T47D (cell line): ENCODE measurements at regions not wholly inside any gene's neighbourhood (a gene's known extent, or its start where the extent isn't known, plus 50 kb on each side); places are given as distances from the start of the nearest gene placed in this dataset.

ENCODE experiments used
- DNase-seq, 2 experiments: peaks; one replicate each; pipeline versions ENCODE4 v3.0.0 to v3.0.0-alpha.2; 2011 to 2012; ENCODE audit warnings: low read depth in 1 of 2, low spot score in 1 of 2
- JUND ChIP-seq: IDR thresholded peaks from 2 replicates; pipeline ENCODE4 v1.6.1; 2012; ENCODE audit warnings: low read depth
- in situ Hi-C: cut with HindIII; loops from 2 replicates; pipeline ENCODE4 v1.10.0; 2016; ENCODE audit warnings: low sequenced_read_pairs, low pct_unique_long_range_greater_than_20kb

- no peak for TF ChIP-seq JUND
- in situ Hi-C loops: no loop called here
- DNase-seq: no peak
Observed at GRCh38 chr9:82147798-82148425, 159.3 kb downstream of the SPATA31D1 start.

- no peak for TF ChIP-seq JUND
- in situ Hi-C loops: no loop called here
- DNase-seq: no peak
Observed at GRCh38 chr9:82148426-82148810, 159.8 kb downstream of the SPATA31D1 start.

- in situ Hi-C loops: no loop called here
- no peak for TF ChIP-seq JUND
- no peak for DNase-seq
Observed at GRCh38 chr9:82148901-82149461, 160.4 kb downstream of the SPATA31D1 start.

- TF ChIP-seq JUND: no peak
- no peak for DNase-seq
- in situ Hi-C loops: no loop called here
Observed at GRCh38 chr9:82149501-82149946, 161.0 kb downstream of the SPATA31D1 start.

- no peak for TF ChIP-seq JUND
- no peak for DNase-seq
- in situ Hi-C loops: no loop called here
Observed at GRCh38 chr9:82152181-82152580, 163.6 kb downstream of the SPATA31D1 start.

GRCh38 chr9:82153032-82153431 is 164.5 kb downstream of the SPATA31D1 start:
- in situ Hi-C loops: no loop called here
- no peak for TF ChIP-seq JUND

GRCh38 chr9:82154573-82154972 is 166.0 kb downstream of the SPATA31D1 start:
- TF ChIP-seq JUND: no peak
- in situ Hi-C loops: no loop called here
- no peak for DNase-seq

More at GRCh38 chr9:82153032-82153431, 164.5 kb downstream of the SPATA31D1 start:
- DNase-seq: no peak

GRCh38 chr9:82161876-82162275 is 173.3 kb downstream of the SPATA31D1 start:
- no peak for DNase-seq
- in situ Hi-C loops: no loop called here
- TF ChIP-seq JUND: no peak

- in situ Hi-C loops: no loop called here
- DNase-seq: no peak
- no peak for TF ChIP-seq JUND
Observed at GRCh38 chr9:82164159-82164558, 175.6 kb downstream of the SPATA31D1 start.

- TF ChIP-seq JUND: no peak
- in situ Hi-C loops: no loop called here
- no peak for DNase-seq
Observed at GRCh38 chr9:82167296-82167695, 178.7 kb downstream of the SPATA31D1 start.

- in situ Hi-C loops: no loop called here
- DNase-seq: peak in 1 of 2 experiments; percentile 37
Observed at GRCh38 chr9:82168585-82168984, 180.0 kb downstream of the SPATA31D1 start.

GRCh38 chr9:82170866-82171265 is 182.3 kb downstream of the SPATA31D1 start:
- TF ChIP-seq JUND: no peak
- in situ Hi-C loops: no loop called here
- DNase-seq: no peak

More at GRCh38 chr9:82168585-82168984, 180.0 kb downstream of the SPATA31D1 start:
- no peak for TF ChIP-seq JUND

GRCh38 chr9:82171271-82171670 is 182.7 kb downstream of the SPATA31D1 start:
- TF ChIP-seq JUND: no peak
- DNase-seq: no peak
- in situ Hi-C loops: no loop called here

- TF ChIP-seq JUND: no peak
- no peak for DNase-seq
- in situ Hi-C loops: no loop called here
Observed at GRCh38 chr9:82180711-82181110, 192.1 kb downstream of the SPATA31D1 start.
